A673 (cell line): ENCODE measurements at regions not wholly inside any gene's neighbourhood (a gene's known extent, or its start where the extent isn't known, plus 50 kb on each side); places are given as distances from the start of the nearest gene placed in this dataset.
"Not testable (repeated sequence)": the region's sequence is repeated elsewhere in the genome, so short reads cannot be mapped to it uniquely, and the experiment has no call there.

Experiments used
- EZH2 ChIP-seq: fragments of 200-600 bp; sonication (generic); IDR thresholded peaks from 2 replicates; pipeline ENCODE4 v1.6.1; 2017; ENCODE audit warnings: borderline replicate concordance, low read depth, mild to moderate bottlenecking, mixed read lengths, antibody characterized with exemption, low read length; ENCODE audit not compliant: poor library complexity, severe bottlenecking
- TF ChIP-seq, protein P1 (sequence below): fragments of 300-800, 200-600 bp; sonication (generic); conservative IDR thresholded peaks from 2 replicates; pipeline ENCODE4 v1.5.1; 2017; ENCODE audit warnings: low read depth, mild to moderate bottlenecking, antibody characterized with exemption, low read length, moderate library complexity, mixed read lengths

DNA sequence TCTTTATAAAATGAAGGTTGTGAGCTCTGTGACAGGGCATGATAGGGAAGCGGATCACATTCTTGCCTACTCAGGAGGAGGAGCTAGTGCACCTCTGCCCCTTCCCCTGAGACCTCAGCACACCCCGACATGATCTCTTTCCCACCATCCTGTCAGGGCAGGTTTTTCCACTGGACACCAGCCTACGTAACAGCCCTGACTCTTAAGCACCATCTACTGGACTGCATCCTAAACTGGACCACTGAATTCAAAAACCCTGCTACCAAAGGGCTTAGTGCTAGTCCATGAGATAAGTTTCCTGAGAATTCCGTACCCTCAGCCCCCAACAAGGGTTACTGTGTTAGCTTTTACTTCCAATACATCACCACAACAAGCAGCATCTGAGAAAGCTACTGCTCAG is 68.5 kb upstream of the FCGR1A start:
- TF ChIP-seq, protein P1, sequence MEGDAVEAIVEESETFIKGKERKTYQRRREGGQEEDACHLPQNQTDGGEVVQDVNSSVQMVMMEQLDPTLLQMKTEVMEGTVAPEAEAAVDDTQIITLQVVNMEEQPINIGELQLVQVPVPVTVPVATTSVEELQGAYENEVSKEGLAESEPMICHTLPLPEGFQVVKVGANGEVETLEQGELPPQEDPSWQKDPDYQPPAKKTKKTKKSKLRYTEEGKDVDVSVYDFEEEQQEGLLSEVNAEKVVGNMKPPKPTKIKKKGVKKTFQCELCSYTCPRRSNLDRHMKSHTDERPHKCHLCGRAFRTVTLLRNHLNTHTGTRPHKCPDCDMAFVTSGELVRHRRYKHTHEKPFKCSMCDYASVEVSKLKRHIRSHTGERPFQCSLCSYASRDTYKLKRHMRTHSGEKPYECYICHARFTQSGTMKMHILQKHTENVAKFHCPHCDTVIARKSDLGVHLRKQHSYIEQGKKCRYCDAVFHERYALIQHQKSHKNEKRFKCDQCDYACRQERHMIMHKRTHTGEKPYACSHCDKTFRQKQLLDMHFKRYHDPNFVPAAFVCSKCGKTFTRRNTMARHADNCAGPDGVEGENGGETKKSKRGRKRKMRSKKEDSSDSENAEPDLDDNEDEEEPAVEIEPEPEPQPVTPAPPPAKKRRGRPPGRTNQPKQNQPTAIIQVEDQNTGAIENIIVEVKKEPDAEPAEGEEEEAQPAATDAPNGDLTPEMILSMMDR = not testable (repeated sequence)
- TF ChIP-seq EZH2 = not testable (repeated sequence)
